Muscle of back (tissue), 3 donors: ENCODE measurements at regions not wholly inside any gene's neighbourhood (a gene's known extent, or its start where the extent isn't known, plus 50 kb on each side); places are given as distances from the start of the nearest gene placed in this dataset.
A peak's percentile ranks its signal among the peaks of the same experiment; 100 is the strongest.

Experiments
- DNase-seq, 3 donors: peaks; one replicate each; pipeline versions ENCODE4 v3.0.0 to v3.0.0-alpha.2; 2013

DNA sequence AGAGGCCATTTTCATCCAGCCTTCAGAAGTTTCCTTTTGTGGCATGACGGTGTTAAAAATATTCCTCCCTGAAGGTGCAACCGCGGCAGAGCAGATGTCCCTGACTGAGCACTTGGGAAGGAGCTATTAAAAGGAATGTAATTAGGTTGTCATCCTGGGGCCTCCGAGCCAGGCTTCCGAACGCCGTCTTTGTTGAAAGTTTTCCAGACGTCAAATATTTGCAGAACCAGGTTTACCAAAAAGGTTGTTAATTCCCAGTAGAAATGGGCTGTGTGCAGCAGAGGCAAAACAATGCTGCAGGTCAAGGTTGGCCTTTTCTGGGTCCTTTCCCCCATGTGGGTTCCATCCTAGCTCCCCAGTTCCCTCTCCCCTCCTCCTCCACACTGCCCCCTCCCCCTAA is 88.8 kb upstream of the CALM2 start:
- DNase-seq, result no peak

DNA sequence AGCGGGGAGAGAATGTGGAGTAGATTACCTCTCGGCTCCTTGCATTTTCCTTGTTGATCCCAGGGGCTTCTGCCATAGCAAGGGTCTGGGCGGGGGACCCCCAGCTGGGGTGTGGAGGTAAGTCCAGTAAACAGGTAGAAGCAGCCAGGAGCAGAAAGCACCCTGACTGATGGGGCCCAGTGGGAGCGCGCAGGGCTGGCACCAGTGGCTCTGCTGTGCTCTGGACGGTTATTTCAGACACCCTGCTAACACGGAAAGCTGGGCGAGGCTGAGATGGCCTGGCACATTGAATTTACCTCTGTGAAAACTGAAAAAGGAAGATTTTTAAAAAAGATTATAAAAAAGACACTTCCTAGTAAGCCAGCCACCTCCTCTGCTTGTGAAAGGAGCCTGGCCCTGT is 88.4 kb upstream of the CALM2 start:
- no peak for DNase-seq

DNA sequence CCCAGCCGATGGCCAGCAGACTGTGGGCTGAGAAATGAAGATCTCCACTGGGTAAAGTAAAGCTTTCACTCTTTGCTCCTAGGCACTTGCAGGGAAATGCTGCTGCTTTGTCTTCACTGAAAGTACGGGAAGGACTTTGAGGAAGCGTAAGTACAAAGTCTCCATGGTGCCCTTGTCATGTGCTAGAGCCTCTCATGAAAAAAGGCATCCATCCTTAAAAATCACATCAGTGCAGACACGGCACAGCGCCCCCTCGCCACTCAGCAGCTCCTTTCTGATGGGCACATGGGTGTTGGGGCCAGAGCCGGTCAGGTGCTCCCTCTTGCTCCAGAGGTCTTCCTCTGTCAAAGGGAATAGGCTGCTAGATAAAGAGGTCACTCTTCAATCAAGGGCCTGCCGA is 87.8 kb upstream of the CALM2 start:
- no peak for DNase-seq

DNA sequence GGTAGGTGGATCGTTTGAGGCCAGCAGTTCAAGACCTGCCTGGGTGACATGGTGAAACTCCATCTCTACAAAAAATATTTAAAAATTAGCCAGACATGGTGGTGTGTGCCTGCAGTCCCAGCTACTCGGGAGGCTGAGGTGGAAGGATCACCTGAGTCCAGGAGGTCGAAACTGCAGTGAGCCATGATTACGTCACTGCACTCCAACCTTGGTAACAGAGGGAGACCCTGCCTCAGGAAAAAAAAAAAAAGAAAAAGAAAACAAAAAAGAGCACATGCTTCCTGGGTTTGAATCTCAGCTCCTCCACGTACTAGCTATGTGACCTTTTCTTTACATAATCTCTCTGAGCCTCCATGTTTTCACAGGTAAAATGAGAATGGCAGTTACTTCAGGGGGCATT is 86.3 kb upstream of the CALM2 start:
- no peak for DNase-seq

DNA sequence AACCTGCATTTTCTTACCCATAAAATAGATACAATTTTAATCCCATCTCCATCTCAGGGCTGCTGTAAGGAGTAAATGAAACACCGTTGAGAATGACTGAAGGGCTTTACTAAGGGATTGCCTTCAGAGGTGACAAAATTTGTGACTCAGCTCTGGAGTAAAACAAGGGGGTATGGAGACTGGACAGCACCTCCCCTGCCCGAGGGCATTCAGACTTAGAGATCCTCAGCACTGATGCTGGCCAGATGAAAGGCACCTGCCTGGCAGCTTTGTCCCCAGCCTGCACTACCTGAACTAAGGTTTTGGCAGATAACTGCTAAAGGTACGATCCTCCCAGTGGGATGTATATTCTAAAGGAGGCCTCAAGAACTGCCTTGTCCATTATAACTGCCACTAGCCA is 84.7 kb upstream of the CALM2 start:
- no peak for DNase-seq

DNA sequence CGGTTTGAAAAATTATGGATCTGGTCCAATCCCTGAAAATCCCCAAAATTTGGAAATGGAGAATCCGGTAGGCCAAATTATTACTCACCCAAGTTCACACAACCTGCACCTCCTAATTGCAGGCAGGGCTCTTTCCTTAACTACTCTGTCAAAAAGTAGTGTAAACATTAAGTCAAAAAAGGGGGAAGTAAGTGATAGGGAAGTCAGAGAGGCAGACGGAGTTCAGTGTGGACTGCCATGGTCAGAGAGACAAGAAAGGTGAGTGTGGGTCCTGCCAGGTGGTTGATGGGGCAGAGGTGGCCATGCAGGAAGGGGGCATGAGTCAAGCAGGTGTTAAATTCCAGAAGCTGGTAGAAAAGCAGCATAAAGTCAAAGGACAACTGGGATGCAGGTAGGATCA is 83.5 kb upstream of the CALM2 start:
- no peak for DNase-seq

DNA sequence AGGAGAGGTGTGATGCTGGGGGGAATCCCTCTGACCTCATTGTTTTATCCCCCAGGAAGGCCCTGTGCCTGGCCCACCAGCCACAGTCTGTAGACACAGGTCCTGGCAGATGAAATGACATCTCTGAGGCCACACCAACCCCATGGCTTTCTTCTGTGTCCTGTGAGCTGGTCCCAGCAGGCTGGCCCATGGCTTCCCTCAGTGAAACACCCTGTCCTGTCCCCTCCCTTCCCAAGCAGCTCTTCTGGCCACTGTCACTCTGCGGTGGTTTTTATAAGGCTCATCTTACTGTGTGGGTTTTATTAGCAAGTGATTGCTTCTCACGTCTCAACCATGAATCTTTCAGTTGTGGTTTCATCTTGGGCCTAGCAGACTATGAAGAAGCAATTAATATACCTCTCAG is 81.6 kb upstream of the CALM2 start:
- no peak for DNase-seq

DNA sequence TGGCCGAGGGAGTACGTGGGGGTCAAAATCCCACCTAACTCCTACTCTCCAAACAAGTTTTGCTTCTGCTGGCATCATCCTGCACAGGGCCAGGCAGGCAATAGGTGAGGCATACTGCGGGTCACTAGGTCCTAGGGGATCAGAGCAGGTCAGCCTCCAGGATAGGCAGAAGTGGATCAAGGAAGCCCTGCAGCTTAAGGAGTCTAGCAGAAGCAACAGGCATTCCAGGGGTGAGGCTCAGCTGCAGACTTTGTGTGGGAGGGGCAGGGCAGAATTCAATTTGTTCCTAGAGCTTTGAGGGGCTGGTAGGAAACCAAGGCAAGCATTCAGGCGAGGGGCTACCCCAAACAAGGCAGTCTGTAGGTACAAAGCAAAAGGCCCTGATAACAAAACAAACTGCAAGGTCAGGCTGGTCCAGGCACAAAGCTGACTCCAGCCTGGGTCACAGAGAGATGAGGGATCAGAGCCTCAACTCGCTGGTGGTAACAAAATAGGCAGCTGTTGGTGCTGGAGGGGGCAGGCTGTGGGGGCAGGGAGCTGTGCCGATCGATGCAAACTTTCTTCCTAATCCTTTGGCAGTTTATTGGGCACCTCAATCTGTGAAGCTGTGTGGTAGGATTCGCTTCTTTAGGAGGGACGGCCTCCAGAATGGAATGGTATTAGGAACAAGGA is 80.2 kb upstream of the CALM2 start:
- no peak for DNase-seq

DNA sequence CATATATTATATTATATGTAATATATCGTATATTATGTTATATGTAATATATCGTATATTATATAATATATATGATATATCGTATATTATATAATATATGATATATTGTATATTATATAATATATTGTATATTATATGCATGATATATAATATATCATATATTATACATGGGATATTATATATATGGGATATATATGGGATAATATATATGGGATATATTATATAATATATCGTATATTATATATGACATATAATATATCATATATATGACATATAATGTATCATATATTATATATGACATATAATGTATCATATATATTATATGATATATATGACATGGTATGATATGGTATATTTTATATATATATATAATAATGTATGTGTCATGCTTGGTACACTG is 79.5 kb upstream of the CALM2 start:
- no peak for DNase-seq

DNA sequence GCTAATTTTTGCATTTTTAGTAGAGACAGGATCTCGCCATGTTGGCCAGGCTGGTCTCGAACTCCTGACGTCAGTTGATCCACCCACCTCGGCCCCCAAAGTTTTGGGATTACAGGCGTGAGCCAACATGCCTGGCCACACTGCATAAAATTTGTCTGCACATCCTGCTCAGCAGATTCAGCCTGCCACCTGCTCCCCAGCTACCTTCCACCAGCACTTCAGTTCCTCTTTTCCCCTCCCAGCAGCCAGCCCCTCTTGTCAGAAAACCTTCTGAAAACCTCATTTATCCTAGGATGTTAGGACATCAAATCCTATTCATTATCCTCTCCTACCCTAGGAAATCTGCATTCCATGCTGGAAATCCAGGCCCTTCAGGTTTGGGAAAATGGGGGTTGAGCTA is 78.2 kb upstream of the CALM2 start:
- DNase-seq, result no peak

DNA sequence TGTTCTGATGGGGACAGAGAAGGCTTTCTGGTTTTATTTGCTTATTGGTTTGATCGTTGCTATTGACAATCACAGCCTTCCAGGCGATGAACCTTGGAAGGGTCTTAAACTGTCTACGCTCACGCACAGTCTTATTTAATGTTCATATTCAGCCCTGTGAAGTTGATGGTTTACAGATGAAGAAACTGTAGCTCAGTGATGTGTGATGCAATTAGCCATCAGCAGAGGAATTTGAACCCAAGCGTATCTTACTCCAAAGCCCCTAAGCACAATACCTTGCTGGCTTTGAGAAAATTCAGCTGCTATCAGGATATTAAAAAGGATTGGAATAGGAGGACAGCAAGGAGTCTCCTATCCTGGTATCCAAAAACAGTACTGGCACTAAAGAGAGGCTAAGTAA is 77.1 kb upstream of the CALM2 start:
- no peak for DNase-seq

DNA sequence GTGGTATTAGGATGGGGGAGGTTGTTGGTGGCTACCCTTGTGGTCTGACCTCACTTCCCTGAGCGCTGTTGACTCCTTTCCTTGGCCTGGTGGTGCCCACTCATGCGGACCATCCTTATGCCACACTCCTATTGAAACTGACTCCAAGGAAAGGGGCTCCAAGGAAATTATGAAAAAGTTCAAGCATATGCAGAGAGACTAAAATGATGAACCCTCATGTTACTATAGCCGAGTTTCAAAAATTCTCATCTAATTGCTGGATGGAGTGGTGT is 75.0 kb upstream of the CALM2 start:
- DNase-seq, result no peak

DNA sequence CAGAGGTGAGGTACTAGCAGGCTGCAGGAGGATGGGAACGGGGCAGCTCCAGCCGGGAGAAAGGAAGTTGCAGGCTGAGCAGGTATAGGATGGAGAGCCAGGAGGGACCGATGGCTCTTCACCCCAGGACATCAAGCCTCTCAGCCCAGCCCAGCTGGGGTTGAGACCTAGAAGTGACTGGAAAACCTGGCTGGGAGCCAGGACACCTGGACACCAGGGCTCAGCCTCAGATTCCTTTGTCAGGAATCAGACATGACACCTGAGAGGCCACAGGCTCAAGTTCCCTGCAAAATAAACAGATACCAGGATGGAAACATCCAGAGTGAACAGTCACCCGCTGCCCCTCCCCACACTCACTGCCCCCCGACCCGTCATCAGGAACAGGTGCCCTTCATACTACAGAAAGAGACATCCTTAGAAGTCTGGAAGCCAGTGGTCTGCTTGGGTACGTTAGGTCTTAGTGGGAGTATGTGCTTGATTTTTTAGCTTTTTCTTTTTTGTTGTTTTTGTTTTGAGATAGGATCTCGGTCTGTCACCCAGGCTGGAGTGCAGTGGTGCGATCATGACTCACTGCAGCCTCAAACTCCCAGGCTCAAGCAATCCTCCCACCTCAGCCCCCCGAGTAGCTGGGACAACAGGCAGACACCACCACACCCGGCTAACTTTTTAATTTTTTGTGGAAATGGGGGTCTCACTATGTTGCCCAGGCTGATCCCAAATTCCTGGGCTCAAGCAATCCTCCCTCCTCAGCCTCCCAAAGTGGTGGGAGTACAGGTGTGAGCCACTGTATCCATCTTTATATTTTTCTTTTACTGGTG is 74.5 kb upstream of the CALM2 start:
- DNase-seq, result no peak

DNA sequence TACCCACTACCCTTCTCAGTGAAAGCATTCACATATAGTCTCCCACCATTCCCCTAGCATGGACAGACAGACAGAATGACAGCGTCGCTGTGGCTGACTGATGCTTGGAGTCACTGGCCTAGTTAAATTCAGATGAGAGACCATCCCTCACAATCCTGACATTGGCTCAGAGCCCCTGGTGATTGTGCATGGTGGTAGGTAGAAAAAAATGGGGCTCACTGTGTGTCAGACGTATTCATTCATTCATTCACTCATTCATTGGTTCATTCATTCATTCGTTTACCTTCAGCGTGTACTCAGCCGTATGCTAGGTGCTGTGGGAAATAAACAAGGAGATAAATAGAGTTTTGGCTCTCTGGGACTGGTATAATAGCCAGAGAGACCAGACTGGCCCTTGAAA is 73.6 kb upstream of the CALM2 start:
- no peak for DNase-seq

DNA sequence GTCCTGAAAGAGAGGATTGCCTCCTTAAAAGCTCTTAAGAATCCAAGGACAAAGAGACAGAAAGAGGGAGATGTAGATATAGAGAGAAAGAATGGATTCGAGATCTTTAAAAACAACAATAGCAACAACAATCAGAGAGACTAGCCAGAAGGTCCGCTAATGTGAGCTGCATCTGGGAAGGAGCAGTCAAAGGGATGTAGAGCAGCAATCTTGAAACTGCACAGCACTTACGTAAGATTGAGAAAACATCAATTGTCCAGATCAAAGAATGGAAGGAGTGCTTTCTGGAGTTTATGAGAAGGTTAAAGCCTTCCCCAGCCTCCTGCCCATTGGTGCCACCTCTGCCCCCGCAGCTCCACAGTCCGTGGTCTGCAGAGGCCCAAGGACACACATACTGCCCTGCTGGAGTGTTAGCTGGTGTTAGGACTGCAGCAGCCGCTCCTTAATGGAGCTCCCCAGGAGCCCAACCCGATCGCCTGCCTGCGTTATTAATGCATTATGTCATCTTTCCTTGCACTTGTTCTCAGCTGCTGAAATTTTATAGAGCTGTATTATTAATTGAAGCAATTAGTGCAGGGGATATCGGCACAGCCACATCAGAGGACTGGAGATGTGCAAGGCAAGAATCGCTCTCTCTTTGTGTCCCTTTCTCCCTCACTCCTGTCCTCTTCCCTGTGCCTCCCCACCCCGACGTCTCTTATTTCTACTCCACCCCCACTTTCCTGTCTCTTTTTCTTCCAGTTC is 73.0 kb upstream of the CALM2 start:
- peak in 1 of 3 donors; percentile 29 for DNase-seq

DNA sequence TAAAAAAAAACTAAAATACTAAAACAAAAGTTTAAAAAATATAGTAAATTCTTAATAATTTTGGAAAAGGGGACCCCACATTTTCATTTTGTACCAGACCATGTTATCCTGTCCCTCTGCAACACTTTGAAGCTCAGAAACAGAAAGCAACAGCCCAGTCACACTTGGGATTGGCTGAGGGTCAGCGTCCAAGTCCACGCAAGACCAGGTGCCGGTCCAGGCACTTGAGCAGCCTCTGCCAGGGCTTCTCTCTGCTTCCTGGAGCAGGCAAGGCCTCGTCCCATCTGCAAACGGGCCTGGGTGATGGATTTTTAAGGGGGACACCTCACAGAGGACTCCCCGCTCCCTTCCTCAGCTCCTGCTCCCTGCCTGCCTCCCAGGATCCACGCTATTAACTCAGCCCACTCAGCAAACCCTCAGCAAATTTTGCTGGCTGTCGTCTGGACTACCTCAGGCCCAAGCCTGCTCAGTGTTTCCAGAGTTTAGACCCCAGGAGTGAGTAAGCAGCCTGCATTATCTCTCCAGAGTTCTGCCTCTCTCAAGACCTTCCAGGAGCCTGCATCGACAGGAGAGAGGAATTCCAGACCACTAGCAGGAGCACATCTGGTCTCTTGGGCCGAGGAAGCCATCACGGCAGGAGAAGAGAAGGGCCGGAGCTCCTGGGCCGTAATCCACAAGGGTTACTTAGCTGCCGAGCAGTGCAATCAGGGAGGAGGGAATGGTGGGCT is 67.4 kb upstream of the CALM2 start:
- DNase-seq, result peak in 1 of 3 donors; percentile 41

DNA sequence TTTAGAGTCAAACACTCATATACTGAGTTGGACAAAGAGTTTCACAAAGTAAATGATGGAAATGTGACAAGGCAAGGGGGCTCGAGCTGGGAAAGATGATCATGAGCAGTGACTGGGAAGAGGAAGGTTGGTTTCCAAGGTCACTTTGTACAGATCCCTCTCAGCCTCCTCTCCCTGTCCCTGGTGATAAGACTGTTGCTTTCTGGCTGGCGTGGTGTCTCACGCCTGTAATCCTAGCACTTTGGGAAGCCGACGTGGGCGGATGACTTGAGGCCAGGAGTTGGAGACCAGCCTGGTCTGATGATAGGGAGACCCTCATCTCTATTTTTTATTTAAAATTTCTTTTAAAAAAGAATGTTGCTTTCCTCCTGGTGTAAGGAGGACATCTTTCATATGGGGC is 65.4 kb upstream of the CALM2 start:
- DNase-seq, result no peak

DNA sequence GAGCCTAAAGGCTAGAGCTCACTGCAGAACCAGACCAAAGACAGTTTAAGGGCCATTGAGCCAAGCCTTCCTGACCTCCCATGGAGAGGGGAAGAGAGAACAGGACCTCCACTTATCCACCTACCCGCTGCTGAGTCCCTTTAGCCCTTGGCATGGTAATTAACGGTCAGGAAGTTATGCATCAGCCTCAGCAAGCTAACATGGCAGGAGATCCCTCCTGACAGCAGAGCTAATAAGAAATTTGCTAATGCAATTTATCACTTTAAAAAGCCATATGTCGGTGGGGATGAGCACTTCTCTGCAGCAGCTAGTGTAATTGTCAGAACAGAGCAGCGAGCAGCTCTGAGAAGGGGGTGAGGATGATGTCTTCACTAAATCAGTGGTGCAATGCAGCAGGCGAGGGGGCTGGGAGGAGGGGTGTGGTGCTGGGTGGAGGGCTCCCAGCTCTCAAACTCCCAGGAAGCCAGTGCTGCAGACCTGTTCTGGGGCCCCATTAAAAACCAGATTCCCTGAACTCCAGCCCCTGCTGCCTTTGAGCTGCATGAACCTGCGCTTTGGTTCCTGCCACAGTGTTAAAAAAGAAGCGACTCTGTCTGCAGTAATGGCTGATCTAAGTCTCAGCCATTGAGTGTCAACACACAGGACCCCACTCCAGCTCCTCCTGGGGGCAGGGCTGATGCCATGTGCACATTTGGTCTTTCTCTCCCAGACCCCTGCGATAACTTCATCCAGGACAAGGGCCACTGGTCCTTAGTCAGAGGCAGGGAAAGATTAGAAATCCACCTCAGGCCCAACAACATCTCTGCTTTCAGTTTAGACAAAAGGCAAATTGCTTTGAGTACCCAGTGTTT is 63.0 kb upstream of the CALM2 start:
- DNase-seq, result no peak

DNA sequence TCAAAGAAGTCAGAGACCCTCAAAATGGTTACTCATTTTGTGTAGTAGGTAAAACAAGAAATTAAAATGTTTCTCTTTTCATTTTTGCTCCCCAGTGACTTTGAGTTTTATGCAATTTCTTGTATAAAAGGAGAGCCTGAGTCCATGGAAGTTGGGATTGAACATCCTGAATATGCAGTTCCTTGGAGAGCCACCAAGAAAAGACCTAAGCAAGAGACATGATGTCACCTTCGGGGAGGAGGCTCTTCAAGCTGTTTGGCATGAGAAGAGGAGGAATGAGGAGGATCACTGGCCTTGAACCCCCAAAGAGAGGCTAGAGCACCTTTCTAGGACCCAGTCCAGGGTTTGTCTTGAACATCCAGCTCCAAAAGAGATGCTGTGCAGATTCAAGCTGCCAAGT is 62.3 kb upstream of the CALM2 start:
- peak in 1 of 3 donors; percentile 32 for DNase-seq

DNA sequence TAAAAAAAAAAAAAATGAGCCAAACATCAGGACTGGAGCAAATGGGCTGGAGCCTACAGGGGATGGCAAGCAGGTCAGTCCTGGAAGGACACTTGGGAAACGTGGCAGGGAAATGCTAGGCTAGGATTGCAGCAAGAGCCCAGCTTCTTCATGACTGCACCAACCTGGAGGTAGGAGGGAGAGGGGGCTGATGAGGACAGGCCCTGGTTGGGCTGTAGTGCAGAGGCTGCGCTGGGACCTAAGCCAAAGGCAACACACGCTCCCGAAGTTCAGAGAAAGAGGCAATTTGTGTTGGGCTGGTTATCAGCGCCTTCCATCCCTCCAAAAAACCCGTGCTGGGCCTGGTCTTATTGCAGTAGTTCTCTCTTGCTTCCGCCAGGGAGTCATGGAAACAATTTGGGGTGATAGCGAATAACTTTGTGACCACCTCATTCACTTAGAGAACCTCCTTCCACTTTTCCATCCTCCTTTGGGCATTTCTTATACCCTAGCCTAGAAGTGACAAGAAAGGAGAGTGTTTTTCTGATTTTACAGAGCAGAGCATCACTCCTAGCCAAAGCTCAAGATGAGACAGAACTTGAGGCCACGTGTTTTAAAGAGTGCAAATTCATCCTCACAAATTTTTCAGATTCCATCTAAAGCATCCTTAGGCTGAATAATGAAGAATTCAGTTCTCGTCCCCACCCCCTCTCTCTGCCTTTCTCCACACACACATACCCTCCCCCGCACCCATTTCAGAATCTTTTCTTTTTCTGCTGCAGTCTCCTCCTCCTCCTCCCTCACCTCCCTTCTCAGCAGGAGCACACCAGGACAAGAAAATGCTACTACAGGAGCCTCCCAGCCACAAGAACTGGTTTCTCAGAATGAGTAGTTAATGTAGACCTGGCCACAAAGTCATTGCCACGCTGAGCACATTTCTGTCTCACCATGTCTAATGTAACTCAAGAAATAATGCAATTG is 61.3 kb upstream of the CALM2 start:
- peak in 2 of 3 donors; percentile 57 for DNase-seq
